IMR-90 (cell line): ENCODE measurements at regions not wholly inside any gene's neighbourhood (a gene's known extent, or its start where the extent isn't known, plus 50 kb on each side); places are given as distances from the start of the nearest gene placed in this dataset.

Source experiments
- ATAC-seq: fragments of 200-7000 bp; cut with Tn5 transposase; 2 replicates; pipeline ENCODE4 v1.9.1; 2020; ENCODE audit warnings: low read depth, mild to moderate bottlenecking, moderate library complexity
- BruUV-seq: library from RNA; stranded (reverse); fragments of 400-500 nt; replicated peaks from 2 replicates; lab custom pipeline; 2021; lab: Mats Ljungman, UMichigan
- CTCF ChIA-PET: fragments of 300-600 bp; formaldehyde crosslinking; extraction: SDS; loops from one replicate; lab custom pipeline; 2021; ENCODE audit warnings: antibody characterized with exemption; lab: Yijun Ruan, JAX
- POLR2A ChIA-PET: fragments of 300-600 bp; sonication (Branson Sonifier 250); formaldehyde crosslinking; loops from one replicate; lab custom pipeline; 2022; ENCODE audit warnings: antibody characterized with exemption; ENCODE audit not compliant: unreplicated experiment; lab: Charles Lee
- DNase-seq: peaks from one replicate; pipeline ENCODE4 v3.0.0; 2013
- H2AFZ ChIP-seq: replicated peaks from 2 replicates; pipeline ENCODE3; 2013; ENCODE audit warnings: low read length, mild to moderate bottlenecking; ENCODE audit not compliant: poor library complexity
- H2AK5ac ChIP-seq: 2 replicates; pipeline ENCODE4 v1.6.1; 2013; ENCODE audit warnings: low read depth, low read length, inconsistent platforms
- H2AK9ac ChIP-seq: replicated peaks from 2 replicates; pipeline ENCODE3; 2013; ENCODE audit warnings: mild to moderate bottlenecking, low read depth, low read length, moderate library complexity; ENCODE audit not compliant: poor library complexity
- H2BK120ac ChIP-seq: 2 replicates; pipeline ENCODE4 v1.6.1; 2013; ENCODE audit warnings: low read depth, low read length, inconsistent platforms
- H2BK15ac ChIP-seq: 3 replicates; pipeline ENCODE4 v1.6.1; 2013; ENCODE audit warnings: low read depth, low read length, inconsistent platforms
- H2BK20ac ChIP-seq: 2 replicates; pipeline ENCODE4 v1.6.1; 2013; ENCODE audit warnings: low read depth, mild to moderate bottlenecking, inconsistent platforms, low read length, moderate library complexity
- H2BK5ac ChIP-seq: 2 replicates; pipeline ENCODE4 v1.6.1; 2013; ENCODE audit warnings: mild to moderate bottlenecking, low read depth, low read length, inconsistent platforms; ENCODE audit not compliant: poor library complexity, severe bottlenecking
- H3K14ac ChIP-seq: replicated peaks from 2 replicates; pipeline ENCODE4 v1.6.1; 2013; ENCODE audit warnings: low read depth, low read length, inconsistent platforms
- H3K18ac ChIP-seq: 2 replicates; pipeline ENCODE4 v1.6.1; 2013; ENCODE audit warnings: low read depth, low read length, control low read depth
- H3K23ac ChIP-seq: 2 replicates; pipeline ENCODE4 v1.6.1; 2013; ENCODE audit warnings: low read depth, low read length, inconsistent platforms
- H3K27ac ChIP-seq: 2 replicates; pipeline ENCODE4 v1.5.1; 2013; ENCODE audit warnings: mild to moderate bottlenecking, control low read depth, low read length; ENCODE audit not compliant: insufficient read depth
- H3K27me3 ChIP-seq: 2 replicates; pipeline ENCODE4 v1.6.1; 2013; ENCODE audit warnings: low read length; ENCODE audit not compliant: control insufficient read depth, insufficient read depth
- H3K36me3 ChIP-seq: 2 replicates; pipeline ENCODE4 v1.6.1; 2013; ENCODE audit warnings: low read length, mixed read lengths; ENCODE audit not compliant: control insufficient read depth, insufficient read depth
- H3K4ac ChIP-seq: 2 replicates; pipeline ENCODE4 v1.6.1; 2013; ENCODE audit warnings: low read depth, low read length, inconsistent platforms
- H3K4me1 ChIP-seq: 2 replicates; pipeline ENCODE4 v1.6.1; 2013; ENCODE audit warnings: low read length, mixed read lengths; ENCODE audit not compliant: control insufficient read depth, insufficient read depth
- H3K4me2 ChIP-seq: 2 replicates; pipeline ENCODE4 v1.6.1; 2013; ENCODE audit warnings: low read depth, mild to moderate bottlenecking, control low read depth, low read length, moderate library complexity
- H3K4me3 ChIP-seq: 2 replicates; pipeline ENCODE4 v1.5.1; 2013; ENCODE audit warnings: low read depth, mild to moderate bottlenecking, control low read depth, low read length, moderate library complexity; ENCODE audit not compliant: insufficient read depth
- H3K56ac ChIP-seq: 2 replicates; pipeline ENCODE4 v1.6.1; 2013; ENCODE audit warnings: low read length, inconsistent platforms; ENCODE audit not compliant: insufficient read depth; ENCODE audit errors: extremely low read depth
- H3K79me1 ChIP-seq, 2 experiments: 2 replicates each; pipeline ENCODE4 v1.6.1; 2013; ENCODE audit warnings: low read length in 2 of 2, inconsistent platforms in 1 of 2, low read depth in 1 of 2
- H3K9ac ChIP-seq: 2 replicates; pipeline ENCODE4 v1.6.1; 2013; ENCODE audit warnings: low read depth, low read length, control low read depth
- H3K9me1 ChIP-seq: 2 replicates; pipeline ENCODE4 v1.6.1; 2013; ENCODE audit warnings: low read length, inconsistent platforms; ENCODE audit not compliant: insufficient read depth
- H3K9me3 ChIP-seq: 2 replicates; pipeline ENCODE4 v1.6.1; 2013; ENCODE audit warnings: low read length; ENCODE audit not compliant: control insufficient read depth, insufficient read depth
- H4K20me1 ChIP-seq: 2 replicates; pipeline ENCODE4 v1.6.1; 2013; ENCODE audit warnings: low read length, inconsistent platforms; ENCODE audit not compliant: insufficient read depth
- H4K5ac ChIP-seq: 2 replicates; pipeline ENCODE4 v1.6.1; 2013; ENCODE audit warnings: mild to moderate bottlenecking, low read depth, low read length, control low read depth
- H4K8ac ChIP-seq, 2 experiments: 2 replicates each; pipeline ENCODE4 v1.6.1; 2013; ENCODE audit warnings: low read depth in 2 of 2, low read length in 2 of 2, control low read depth in 1 of 2, inconsistent platforms in 1 of 2
- H4K91ac ChIP-seq: 2 replicates; pipeline ENCODE4 v1.6.1; 2013; ENCODE audit warnings: low read depth, low read length, inconsistent platforms; ENCODE audit not compliant: insufficient read depth
- BHLHE40 ChIP-seq: fragments of 150-350 bp; IDR thresholded peaks from 2 replicates; pipeline ENCODE4 v1.6.1; 2016; ENCODE audit warnings: mild to moderate bottlenecking, low read depth, low read length
- CHD1 ChIP-seq: IDR thresholded peaks from 2 replicates; pipeline ENCODE4 v1.6.1; 2012; ENCODE audit warnings: low read depth, low read length, improper control_type of control experiment
- CTCF ChIP-seq: conservative IDR thresholded peaks from 2 replicates; pipeline ENCODE4 v1.5.1; 2012; ENCODE audit warnings: mild to moderate bottlenecking, low read depth, low read length, improper control_type of control experiment
- ELK1 ChIP-seq: fragments of 150-350 bp; IDR thresholded peaks from 2 replicates; pipeline ENCODE4 v1.6.1; 2016; ENCODE audit warnings: low read depth, mild to moderate bottlenecking, low read length, moderate library complexity, borderline replicate concordance
- FOS ChIP-seq: fragments of 150-350 bp; IDR thresholded peaks from 2 replicates; pipeline ENCODE4 v1.6.1; 2016; ENCODE audit warnings: low read depth, low read length
- MAFK ChIP-seq: IDR thresholded peaks from 2 replicates; pipeline ENCODE4 v1.6.1; 2012; ENCODE audit warnings: low read depth, low read length, improper control_type of control experiment
- MXI1 ChIP-seq: IDR thresholded peaks from 2 replicates; pipeline ENCODE4 v1.6.1; 2012; ENCODE audit warnings: low read depth, mild to moderate bottlenecking, low read length, moderate library complexity, borderline replicate concordance
- NFE2L2 ChIP-seq: fragments of 150-350 bp; IDR thresholded peaks from 2 replicates; pipeline ENCODE4 v1.6.1; 2016; ENCODE audit warnings: low read depth, mild to moderate bottlenecking, low read length
- POLR2A ChIP-seq: IDR thresholded peaks from 2 replicates; pipeline ENCODE4 v1.6.1; 2012; ENCODE audit warnings: mild to moderate bottlenecking, low read depth, low read length
- RCOR1 ChIP-seq: IDR thresholded peaks from 2 replicates; pipeline ENCODE4 v1.6.1; 2012; ENCODE audit warnings: mild to moderate bottlenecking, low read length, improper control_type of control experiment; ENCODE audit not compliant: insufficient replicate concordance
- RFX5 ChIP-seq: IDR thresholded peaks from 2 replicates; pipeline ENCODE4 v1.8.0; 2012; ENCODE audit warnings: low read depth, mild to moderate bottlenecking, low read length, moderate library complexity
- SMC3 ChIP-seq: fragments of 150-350 bp; IDR thresholded peaks from 2 replicates; pipeline ENCODE4 v1.6.1; 2016; ENCODE audit warnings: low read depth, mild to moderate bottlenecking, antibody characterized with exemption, low read length, moderate library complexity
- USF2 ChIP-seq: fragments of 150-350 bp; IDR thresholded peaks from 2 replicates; pipeline ENCODE4 v1.6.1; 2017; ENCODE audit warnings: mild to moderate bottlenecking, antibody characterized with exemption, low read length, low read depth
- WGBS, 2 experiments: methylation state at CpG; one replicate each; pipeline versions ENCODE4 v1.1.5 to v1.1.7; 2013; ENCODE audit warnings: missing lambda C conversion rate in 2 of 2; ENCODE audit not compliant: insufficient read length in 1 of 2; ENCODE audit errors: extremely low coverage in 2 of 2; 5-methylcytosine and 5-hydroxymethylcytosine counted together
- dilution Hi-C: fragments of 300-500 bp; cut with HindIII; formaldehyde crosslinking; loops from one replicate; pipeline ENCODE4 v1.14.3; 2018; ENCODE audit warnings: low sequenced_read_pairs; ENCODE audit not compliant: unreplicated experiment
- in situ Hi-C: fragments of 300-500 bp; cut with MboI; formaldehyde crosslinking; loops from 3 replicates; pipeline ENCODE4 v1.14.3; 2019; ENCODE audit warnings: low sequenced_read_pairs, inconsistent platforms, mixed read lengths
- intact Hi-C: fragments of 100-400 bp; cut with micrococcal nuclease; formaldehyde crosslinking; loops from 2 replicates; pipeline ENCODE4 v1.10.0; 2022

GRCh38 chr5:66443462-66444130 lies 152.6 kb upstream of the MAST4 start:
- H4K8ac ChIP-seq, result no peak overlapping the region
- H3K4me3 ChIP-seq, result no peak overlapping the region
- no peak for ATAC-seq
- WGBS, 2 experiments, result 49% methylated on average over 2 of the region's 4 CpGs; no CpG with 5 or more reads in 1 of the 2 experiments
- H4K91ac ChIP-seq, result no peak overlapping the region
- no TSS peak for BruUV-seq
- dilution Hi-C loops (no loop called here), intact Hi-C loops (no loop called here), in situ Hi-C loops (no loop called here)
- H2BK5ac ChIP-seq, result no peak overlapping the region
- no peak overlapping the region for H3K4ac ChIP-seq
- H3K27me3 ChIP-seq, result no peaks in the 10 kb centered on the region
- H3K23ac ChIP-seq, result no peak overlapping the region
- H2AK9ac ChIP-seq, result no peak overlapping the region
- no peak overlapping the region for H3K27ac ChIP-seq
- no peak overlapping the region for H2BK120ac ChIP-seq
- POLR2A ChIA-PET, result no interaction called here
- DNase-seq, result no peak
- no peaks in the 10 kb centered on the region for H3K9me3 ChIP-seq
- no peak overlapping the region for H3K14ac ChIP-seq
- no peaks in the 10 kb centered on the region for H3K36me3 ChIP-seq
- no peak overlapping the region for H3K56ac ChIP-seq
- no peak overlapping the region for H3K9ac ChIP-seq
- H3K4me1 ChIP-seq, result no peaks in the 10 kb centered on the region
- no peaks in the 10 kb centered on the region for H3K9me1 ChIP-seq
- H4K20me1 ChIP-seq, result no peaks in the 10 kb centered on the region
- no peak overlapping the region for H3K4me2 ChIP-seq
- no peak overlapping the region for H2BK20ac ChIP-seq
- H2AFZ ChIP-seq, result no peak overlapping the region
- no peak overlapping the region for H4K5ac ChIP-seq
- H2AK5ac ChIP-seq, result no peak overlapping the region
- H2BK15ac ChIP-seq, result no peak overlapping the region
- H3K18ac ChIP-seq, result no peak overlapping the region
- CTCF ChIA-PET, result no interaction called here
- TF ChIP-seq MAFK (no peak), BHLHE40 (no peak), RCOR1 (no peak), FOS (no peak), USF2 (no peak), SMC3 (no peak), RFX5 (no peak), ELK1 (no peak), CTCF (no peak), MXI1 (no peak), POLR2A (no peak), NFE2L2 (no peak), CHD1 (no peak)
- H3K79me1 ChIP-seq, result no peaks in the 10 kb centered on the region
